COLO668 (cell line): ENCODE measurements at regions not wholly inside any gene's neighbourhood (a gene's known extent, or its start where the extent isn't known, plus 50 kb on each side); places are given as distances from the start of the nearest gene placed in this dataset.

Experiments
- DNase-seq: peaks from one replicate; lab custom pipeline; 2025; ENCODE audit not compliant: unreplicated experiment; lab: John Stamatoyannopoulos, UW

DNA sequence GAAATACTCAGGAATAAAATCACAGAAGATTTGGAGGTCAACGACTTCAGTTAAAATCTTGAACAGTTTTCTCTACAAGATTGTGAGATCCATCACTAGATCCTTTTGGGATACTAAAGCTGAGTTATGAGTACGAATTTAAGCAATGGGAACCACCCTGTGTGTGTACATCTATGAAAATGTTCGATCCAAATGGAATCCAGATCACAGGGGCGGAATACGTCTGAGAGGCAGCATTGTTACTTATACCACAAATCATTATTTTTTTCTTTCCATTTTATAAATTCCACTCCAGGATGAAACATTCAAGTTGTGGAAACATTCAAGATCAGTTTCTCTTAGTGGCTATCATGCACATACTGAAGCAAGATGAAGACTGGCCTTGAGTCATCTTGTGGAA, 239.3 kb upstream of the PAPPA start:
- no peak for DNase-seq

DNA sequence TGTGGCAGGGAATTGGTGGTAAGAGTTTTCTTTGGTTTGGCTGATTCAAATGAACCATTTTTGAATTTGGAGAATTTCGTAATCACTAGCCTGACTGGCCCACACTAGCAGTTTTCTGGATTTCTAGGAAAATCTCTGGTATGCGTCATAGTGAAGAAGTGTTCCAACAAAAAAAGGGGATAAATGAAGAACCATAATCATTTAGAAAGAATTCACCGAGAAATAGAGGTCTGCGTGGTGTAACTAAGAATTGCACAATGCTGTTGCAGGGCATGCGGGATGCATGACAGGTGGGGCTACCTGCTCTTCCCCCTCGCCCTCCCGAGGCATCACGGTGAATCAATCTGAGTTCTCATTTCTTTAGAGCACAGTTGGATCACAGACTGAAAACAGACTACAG, 232.3 kb upstream of the PAPPA start:
- no peak for DNase-seq

DNA sequence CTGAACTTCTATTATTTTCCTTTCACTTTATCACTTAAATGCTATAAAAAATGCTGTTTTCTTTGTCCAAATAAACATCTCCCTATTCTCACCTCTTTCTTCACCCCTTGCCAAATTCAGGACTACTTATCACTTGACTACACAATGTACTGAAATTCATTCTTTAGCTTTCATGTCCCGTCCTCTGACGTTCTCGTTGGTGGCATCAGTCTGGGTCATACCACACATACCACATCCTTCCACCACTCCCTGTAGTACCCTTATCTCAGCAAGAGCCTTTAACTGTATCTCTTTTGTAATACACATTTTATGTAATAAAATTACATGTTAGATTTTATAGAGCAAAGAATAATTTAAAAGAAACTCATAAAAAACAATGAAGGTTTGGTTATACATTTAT, 231.1 kb upstream of the PAPPA start:
- no peak for DNase-seq

DNA sequence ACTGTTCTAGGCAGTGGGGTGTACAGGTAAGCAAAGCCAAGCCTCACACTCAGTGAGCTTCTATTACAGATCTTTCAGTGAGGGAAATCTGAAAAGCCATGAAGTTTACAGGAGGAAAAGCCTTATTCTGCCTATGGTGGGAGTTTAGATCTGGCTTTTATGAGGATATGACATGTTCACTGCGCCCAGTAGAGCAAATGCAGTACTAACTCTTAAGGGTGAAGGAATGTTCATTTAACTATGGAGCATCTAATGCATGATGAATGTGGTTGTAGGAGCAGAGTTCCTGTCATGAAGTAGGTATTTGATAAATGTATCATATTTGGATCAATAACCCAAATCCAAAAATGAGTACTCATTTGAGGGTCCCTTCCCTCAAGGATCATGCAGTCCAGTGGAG, 230.2 kb upstream of the PAPPA start:
- no peak for DNase-seq

DNA sequence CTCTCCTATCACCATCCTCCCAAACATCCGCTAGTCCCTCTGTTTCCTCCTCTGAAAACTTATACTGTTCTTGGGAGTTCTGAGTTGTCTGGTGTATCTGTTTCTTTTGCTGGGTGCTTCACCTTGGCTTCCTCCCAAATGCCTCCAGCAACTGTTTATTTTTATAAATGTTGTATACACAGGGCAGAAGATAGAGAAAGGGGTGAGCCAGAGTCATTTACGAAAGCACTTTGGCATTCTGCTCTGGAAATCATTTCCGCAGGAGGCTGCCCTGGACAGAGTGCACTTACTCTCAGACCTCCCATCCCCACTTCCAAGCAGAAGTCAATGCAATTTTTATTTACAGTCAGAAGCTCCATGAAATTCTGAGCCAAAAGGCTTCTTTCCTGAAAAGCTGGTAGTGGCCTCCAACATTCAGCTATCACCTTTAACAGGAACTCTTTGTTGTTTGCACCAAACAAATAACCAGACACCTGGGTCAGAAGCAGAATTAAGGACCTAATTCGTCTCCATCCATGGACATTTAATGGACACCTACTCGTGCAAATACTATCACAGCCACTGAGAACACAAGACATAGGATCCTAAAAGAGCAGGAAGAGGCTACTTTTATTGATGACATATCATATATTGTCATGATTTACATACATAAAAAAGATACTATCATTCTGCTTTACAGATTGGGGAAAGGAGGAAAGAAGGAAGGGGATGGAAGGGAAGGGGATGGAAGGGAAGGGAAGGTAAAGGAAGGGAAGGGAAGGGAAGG, 229.5 kb upstream of the PAPPA start:
- DNase-seq: no peak

DNA sequence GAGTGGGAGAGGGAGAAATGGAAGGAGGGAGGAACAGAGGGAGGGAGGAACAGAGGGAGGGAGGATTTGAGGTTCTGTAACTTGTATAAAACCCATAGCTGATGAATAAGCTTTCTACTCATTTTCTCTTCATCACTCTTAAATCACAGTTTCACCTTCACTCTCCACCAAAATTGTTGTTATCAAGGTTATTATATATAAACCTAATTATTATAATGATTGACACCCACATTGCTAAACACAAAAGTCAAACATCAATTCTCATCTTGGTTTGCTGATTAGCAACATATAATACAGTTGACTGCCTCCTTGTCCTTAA, 229.0 kb upstream of the PAPPA start:
- no peak for DNase-seq

DNA sequence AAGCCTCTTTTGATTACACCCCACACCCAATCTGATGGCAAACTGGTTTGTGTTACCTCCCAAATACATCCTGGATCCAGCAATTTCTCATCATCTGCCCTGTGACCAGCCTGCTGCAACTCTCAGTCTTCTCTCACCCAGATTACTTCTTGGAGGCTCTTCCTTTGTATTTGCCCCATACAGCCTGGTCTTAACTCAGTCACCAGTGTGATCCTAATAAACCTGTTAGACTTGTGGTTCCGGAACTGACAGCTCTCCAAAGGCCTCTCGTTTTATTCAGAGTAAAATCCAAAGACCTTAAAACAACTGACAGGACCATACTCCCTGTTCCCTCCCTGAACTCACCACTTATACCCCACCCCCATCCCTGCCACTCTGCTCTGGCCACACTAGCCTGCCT, 228.2 kb upstream of the PAPPA start:
- no peak for DNase-seq

DNA sequence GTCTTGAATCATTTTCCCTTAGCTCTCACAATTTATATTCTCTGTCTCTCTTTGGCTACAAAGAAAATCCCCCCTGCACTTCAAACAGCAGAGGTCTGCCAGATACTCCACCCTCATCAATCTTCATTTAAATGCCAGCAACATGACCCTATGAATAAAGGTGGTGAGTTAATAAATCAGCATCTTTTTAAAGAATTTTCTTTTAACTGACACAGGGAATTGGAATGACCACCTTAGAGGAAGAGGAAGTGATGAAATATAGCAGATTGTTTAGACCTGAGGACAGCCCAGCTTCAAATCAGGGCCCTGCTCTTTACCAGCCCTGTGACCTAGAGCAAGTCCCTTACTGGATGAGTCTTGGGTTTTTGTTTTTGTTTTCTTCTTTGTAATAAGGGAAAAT, 223.1 kb upstream of the PAPPA start:
- DNase-seq: no peak

DNA sequence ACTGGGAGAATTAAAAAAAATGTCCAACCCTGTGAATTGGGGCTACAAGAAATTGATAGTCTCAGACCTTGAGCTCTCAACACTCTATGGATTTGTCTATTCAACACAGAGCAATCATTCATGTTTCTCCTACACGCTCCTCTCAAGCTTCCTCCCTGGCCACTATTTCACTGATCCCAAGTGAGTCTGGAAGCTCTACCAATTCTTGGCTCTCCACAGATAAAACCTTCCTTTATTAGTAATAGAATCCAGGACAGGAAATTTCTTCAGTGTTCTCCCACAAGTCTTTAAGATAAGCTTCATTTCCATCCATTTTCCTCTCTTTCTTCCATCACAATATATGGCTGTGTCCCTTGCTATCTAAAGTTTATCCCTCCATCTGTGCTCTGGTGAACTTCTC, 215.1 kb upstream of the PAPPA start:
- DNase-seq: no peak

DNA sequence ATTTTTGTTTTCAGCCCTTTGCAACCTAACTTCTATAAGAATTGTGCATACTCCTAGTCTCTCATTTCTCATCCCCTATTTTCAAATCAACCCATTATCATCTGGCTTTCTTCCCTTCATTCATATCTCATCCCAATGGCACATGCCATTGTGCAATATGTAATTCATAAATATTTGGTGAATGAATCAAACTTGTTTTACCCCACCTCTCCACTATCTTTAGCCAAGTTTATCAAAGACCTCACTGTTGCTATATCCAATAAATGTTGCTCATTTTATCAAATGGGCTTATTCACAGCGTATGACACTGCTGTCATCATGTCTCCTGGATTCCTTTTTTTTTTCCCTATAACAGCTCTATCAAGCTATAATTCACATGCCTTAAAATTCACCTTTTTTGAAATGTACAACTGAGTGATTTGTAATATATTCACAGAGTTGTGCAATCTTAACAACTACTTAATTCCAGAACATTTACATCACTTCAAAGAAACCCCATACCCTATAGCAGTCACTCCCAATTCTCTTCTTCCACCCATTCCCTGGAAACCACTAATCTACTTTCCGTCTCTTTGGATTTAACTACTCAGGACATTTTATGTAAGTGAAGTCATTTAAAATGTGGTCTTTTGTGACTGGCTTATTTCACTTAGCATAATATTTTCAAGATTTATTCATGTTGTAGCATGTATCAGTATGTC, 214.4 kb upstream of the PAPPA start:
- no peak for DNase-seq

DNA sequence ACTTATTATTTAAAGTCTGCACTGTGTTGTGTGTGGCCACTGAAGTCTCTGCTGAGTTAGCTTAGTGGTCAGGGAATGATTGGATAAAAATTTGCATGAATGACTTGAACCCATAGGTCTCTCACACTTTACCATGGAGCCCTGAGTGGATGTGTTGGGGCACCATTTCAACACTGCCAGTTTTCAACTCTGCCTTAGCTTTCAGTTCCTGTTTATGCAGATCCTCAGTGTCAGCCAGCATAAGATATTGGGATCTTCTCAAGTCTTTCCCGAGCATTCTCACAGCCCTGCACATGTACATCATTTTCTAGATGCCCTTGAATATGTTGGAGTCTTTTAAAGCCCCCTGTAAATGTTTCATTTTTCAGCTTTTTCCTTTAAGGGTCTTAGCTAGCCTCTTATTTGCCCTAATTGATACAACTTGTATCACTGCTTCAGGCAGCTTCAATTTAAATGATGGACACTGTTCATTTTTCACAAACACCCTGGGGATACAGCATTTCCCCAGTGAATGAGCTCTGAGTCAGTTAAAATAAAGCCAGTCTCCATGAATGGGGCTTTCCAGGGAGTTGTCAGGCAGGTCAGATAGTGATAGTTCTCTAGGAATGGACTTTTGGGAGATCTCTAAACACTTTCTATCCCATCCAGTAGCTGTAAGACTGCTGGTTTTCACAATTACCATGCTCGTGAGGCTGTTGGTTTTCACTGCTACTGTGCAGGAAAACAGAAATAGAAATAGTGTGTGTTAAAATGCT, 211.9 kb upstream of the PAPPA start:
- DNase-seq: no peak

DNA sequence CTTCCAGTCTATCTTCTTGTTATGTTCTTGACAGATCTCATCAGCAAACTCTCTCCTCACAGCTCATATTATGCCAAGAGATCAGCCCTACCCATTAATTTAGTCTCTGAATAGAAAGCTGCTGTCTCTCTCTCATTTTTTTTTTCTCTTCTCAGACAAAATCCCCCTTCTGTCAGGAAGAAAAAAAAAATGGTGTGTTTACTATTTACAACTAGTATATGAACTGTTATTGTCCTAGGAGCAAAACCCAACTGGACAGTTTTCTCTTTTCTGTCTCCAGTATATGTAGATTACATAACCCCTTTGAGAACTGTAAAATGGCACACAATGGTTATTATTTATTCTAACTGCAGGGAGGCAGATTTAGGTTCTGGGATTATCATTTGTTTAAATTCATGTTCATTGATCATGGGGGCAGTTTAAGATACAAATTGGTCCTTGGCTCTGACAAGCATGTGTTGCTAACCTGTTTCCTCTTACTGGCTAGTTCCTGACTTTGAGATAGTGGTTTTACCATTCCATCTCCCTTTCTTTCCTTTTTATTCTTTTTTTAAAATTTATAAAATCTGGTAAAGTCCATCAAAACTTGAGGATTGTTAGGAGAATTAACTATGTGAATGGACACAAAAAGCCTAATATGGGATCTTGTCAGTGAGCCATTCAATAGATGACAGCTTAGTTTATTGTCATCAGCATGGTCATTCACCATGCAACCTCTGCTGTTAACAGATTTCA, 210.0 kb upstream of the PAPPA start:
- no peak for DNase-seq

DNA sequence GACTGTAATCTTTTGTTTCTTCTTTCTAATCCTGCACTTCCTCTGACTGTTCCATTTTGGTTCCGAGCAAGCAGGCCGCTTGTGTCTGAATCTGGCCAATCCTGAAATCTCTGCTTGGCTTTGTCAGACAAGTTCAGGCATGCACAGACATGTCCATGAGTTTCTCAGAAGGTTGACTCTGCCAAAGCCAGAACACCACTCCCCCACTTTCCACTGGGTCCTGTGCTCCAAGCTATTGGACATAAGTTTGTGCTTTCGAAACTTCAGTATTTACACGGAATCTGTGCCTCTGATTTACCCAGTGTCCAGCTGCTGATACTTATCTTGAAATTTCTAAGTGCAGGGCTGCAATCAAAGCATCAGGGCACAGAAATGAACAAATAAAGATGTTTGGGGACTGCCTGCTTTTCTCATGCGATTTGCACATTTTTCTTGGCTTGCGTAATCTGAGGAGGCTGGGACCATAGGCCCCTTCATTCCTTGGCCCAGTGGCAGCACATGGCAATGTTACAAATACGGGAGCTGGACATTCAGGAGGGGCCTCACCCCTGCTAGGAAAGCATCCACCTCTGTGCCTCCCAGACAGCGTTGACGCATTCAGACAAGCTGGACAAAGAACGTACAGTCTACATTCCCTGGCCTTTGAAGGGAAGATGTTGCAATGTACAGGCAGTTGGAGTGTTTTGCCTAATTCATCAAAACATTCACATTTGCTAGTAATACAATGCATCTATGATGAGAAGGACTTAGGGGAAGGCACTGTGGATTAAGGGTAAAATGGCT, 209.2 kb upstream of the PAPPA start:
- DNase-seq: no peak

DNA sequence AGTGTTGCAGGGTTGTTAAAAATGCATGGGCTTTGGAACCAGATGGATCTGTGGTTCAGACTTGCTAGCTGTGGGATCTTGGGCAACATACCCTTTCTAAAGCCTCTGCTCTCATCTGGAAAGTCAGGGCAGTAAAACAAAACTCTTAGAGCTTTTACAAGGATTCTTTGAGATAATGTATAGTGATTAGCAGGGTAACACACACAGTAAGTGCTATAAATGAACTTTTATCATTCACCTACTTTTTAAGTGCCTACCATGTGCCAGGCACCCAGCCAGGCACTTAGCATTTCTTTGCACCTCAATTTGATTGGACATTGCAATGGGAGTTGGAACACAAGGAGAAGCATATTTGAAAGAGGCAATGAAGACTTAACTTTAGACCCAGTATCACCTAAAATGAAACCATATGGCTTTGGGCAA, 208.6 kb upstream of the PAPPA start:
- no peak for DNase-seq

DNA sequence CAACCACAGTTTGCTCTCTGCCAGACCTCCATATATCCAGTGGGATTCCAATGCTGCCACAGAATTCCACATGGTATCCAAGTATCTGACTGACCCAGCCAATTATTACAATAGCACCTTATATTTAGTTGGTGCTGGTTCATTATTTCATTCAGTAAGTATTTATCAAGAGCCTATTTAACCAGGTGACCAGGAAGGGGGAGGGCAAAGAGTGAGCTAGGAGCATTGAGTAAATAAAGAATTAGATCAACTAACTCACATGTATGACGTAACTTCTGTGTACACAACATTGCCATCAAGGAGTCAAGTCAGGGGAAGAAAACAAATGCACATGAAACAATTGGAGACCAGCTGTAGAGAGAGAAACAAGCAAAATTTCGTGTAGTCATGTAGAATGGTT, 207.1 kb upstream of the PAPPA start:
- no peak for DNase-seq

DNA sequence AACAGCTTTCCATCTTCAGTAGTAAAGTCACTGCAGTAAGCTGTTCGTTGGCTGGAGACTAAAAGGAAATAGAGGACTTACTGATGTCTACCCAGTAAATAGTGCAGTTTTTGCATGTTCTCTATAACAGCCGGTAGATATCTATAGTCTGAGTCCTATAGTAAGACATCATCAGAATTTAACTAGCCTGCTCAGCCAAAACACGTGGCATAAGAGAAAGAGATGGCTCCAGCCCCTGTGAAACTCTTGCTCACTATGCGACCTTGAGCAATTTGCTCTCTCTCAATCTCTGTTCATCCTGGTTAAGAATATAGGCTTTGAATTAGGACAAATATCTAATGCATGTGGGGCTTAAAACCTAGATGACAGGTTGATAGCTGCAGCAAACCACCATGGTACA, 201.6 kb upstream of the PAPPA start:
- DNase-seq: no peak

DNA sequence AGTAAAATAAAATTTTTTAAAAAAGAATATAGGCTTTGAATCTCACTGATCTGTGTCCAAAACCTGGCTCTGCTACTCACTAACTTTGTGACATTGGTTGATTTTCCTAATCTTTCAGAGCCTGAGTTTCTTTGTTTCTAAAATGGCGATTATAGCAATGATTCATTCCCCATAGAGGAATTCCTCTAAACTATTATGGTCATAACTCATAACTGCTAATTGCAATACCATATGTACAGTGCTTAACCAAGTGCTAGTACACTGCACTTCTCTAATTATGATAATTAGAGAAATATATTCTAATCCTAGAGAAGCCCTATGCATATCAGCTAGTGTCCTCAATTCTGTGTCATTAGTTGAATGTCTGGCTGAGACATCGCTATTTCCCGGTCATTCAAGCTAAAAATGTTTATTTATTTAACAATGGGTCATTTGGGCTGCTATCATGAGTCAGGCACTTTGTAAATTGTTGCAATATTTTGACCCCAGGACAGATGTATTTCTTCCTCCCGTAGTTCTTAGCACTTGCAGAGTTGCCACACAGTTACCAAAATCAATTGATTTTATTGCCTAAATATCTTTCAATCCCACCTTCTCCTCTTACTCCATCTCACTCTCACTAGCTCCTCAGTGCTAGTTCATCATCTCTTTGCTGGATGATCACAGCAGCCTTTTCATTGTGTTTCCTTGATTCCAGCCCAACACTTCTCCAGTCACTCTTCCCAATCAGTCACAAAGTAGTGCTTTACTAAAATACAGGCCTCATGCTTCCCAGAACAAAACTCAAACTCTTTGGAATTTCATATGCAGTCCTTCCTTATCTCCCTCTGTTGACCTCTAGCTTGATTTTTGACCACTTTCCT, 200.9 kb upstream of the PAPPA start:
- no peak for DNase-seq

DNA sequence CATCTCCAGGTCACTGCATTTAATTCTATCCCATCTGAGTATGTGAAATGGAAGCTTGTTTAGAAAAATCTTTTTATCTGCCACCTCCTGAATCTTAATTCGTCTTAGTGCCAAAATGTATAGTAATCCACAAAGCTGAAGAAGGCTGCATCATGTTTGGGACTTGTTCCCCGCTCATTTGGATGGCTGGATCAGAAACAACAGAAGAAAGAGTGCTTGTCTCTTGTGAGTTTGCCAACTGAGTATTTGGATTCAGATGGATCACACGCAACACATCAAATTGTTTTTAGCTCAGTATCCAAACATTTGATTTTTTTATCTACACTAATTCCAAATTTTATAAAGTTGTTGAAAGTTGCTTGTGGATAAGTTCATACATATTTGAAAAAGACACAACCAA, 197.2 kb upstream of the PAPPA start:
- no peak for DNase-seq

DNA sequence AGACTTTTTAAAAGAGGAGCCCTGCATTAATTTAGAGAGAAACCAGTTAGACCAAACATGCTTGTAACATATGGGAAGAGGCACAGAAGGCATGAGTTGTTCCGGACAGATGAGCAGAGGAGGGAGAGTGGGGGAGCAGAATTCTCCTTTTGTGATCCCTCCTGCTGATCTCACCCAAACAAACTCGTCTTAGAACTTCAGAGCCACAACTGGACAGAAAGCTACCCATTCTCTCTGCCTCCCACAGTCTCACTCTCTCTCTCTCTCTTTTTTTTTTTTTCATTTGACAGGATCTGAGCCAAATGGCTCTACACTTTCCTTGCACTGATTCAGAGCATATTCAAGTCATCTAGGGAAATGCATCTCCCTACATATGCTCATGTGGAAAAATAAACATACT, 196.0 kb upstream of the PAPPA start:
- no peak for DNase-seq
